ENCODE measurements at regions not wholly inside any gene's neighbourhood (a gene's known extent, or its start where the extent isn't known, plus 50 kb on each side); places are given as distances from the start of the nearest gene placed in this dataset.

DNA sequence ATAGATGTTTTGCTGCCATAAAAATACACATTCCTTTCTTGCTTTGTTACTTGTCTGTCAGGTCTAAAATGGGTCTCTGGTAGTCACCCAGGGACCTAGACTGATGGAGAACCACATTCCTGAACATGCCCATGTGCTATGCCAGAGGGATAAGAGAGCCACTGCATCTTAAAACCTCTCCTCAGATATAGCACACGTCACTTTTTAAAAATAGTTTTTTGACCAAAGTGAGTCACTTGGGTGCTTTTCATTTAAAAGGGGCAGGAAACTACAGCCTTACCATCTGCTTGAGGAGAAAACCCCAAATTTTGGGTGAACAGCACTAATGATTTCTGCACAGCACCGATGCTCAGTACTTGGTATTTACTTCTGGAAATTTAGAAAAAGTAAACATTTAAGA lies 197.8 kb downstream of the OGFRL1 start:
- H3K9me3 Mint-ChIP-seq (ENCODE audit: unreplicated experiment), result no peaks in the 10 kb centered on the region
- no peak for DNase-seq (ENCODE audit: unreplicated experiment)
- no TSS peak for BruUV-seq (replicated peaks)
- H3K4me3 Mint-ChIP-seq (ENCODE audit: unreplicated experiment), result no peak overlapping the region
- ChIA-PET CTCF (no interaction called here), POLR2A (no interaction called here)
- H3K4me1 Mint-ChIP-seq (ENCODE audit: insufficient read depth, unreplicated experiment), result peaks cover 16% of the 10 kb centered on the region
- TF ChIP-seq, protein P1, sequence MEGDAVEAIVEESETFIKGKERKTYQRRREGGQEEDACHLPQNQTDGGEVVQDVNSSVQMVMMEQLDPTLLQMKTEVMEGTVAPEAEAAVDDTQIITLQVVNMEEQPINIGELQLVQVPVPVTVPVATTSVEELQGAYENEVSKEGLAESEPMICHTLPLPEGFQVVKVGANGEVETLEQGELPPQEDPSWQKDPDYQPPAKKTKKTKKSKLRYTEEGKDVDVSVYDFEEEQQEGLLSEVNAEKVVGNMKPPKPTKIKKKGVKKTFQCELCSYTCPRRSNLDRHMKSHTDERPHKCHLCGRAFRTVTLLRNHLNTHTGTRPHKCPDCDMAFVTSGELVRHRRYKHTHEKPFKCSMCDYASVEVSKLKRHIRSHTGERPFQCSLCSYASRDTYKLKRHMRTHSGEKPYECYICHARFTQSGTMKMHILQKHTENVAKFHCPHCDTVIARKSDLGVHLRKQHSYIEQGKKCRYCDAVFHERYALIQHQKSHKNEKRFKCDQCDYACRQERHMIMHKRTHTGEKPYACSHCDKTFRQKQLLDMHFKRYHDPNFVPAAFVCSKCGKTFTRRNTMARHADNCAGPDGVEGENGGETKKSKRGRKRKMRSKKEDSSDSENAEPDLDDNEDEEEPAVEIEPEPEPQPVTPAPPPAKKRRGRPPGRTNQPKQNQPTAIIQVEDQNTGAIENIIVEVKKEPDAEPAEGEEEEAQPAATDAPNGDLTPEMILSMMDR (IDR thresholded peaks at IDR 0.05; ENCODE audit: unreplicated experiment), result no peak
- H3K27ac Mint-ChIP-seq (ENCODE audit: low read depth, unreplicated experiment), result no peak overlapping the region
- no peaks in the 10 kb centered on the region for H3K27me3 Mint-ChIP-seq (ENCODE audit: insufficient read depth, unreplicated experiment)
- intact Hi-C loops (cut with micrococcal nuclease), result no loop called here
- no peaks in the 10 kb centered on the region for H3K36me3 Mint-ChIP-seq (ENCODE audit: insufficient read depth, unreplicated experiment)

DNA sequence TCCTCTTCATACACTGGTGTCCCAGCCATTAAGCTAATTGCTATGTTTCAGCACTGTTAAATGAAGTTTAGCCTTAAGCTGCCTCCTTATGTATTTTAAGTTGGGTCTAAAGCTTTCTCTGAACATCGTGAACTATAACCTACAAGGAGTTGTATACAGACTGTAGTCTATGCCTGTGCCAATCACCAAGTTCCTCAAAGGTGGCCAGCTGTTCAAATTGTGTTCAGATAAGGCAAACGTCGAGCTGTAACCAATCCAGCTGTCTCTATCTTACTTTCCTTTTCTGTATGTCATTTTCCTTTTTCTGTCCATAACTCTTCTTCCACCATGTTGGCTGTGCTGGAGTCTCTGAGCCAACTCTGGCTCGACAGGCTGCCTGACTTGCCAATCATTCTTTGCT lies 199.6 kb downstream of the OGFRL1 start:
- DNase-seq (ENCODE audit: unreplicated experiment), result no peak
- Mint-ChIP-seq H3K9me3 (ENCODE audit: unreplicated experiment) (no peaks in the 10 kb centered on the region), H3K27me3 (ENCODE audit: insufficient read depth, unreplicated experiment) (no peaks in the 10 kb centered on the region), H3K4me3 (ENCODE audit: unreplicated experiment) (no peak overlapping the region), H3K4me1 (ENCODE audit: insufficient read depth, unreplicated experiment) (peaks cover 11% of the 10 kb centered on the region), H3K27ac (ENCODE audit: low read depth, unreplicated experiment) (no peak overlapping the region), H3K36me3 (ENCODE audit: insufficient read depth, unreplicated experiment) (no peaks in the 10 kb centered on the region)
- ChIA-PET CTCF (interaction anchor here (0.7 to 2.0 kb wide), 3 partner anchors 21 to 103 kb away, joined by 3 to 9 read pairs (median 7); no protein-coding TSS in a partner anchor), POLR2A (no interaction called here)
- no TSS peak for BruUV-seq (replicated peaks)
- intact Hi-C loops (cut with micrococcal nuclease), result no loop called here
- TF ChIP-seq, protein P1 (IDR thresholded peaks at IDR 0.05; ENCODE audit: unreplicated experiment), result no peak

DNA sequence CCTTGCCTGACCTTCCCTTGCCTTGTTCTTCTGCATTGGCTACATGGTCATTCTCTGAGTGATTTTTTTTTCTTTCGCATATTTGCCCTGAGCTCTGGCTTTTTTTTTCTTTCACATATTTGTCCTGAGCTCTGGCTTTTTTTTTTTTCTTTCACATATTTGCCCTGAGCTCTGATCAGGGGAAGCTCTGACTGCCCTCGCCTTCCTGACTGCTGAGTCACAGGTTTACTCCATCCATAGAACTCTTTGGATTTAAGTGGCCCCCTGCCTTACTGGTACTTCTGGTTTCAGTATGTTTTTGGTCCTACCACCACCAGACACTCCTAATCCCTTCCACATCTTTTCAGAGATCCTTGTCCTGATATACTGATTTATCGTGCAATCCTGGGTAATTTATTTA lies 201.1 kb downstream of the OGFRL1 start:
- Mint-ChIP-seq H3K4me1 (ENCODE audit: insufficient read depth, unreplicated experiment) (peaks cover 11% of the 10 kb centered on the region), H3K4me3 (ENCODE audit: unreplicated experiment) (peak overlapping the region; percentile 19), H3K27ac (ENCODE audit: low read depth, unreplicated experiment) (peak overlapping the region; percentile 93), H3K27me3 (ENCODE audit: insufficient read depth, unreplicated experiment) (no peaks in the 10 kb centered on the region), H3K36me3 (ENCODE audit: insufficient read depth, unreplicated experiment) (no peaks in the 10 kb centered on the region), H3K9me3 (ENCODE audit: unreplicated experiment) (no peaks in the 10 kb centered on the region)
- TF ChIP-seq, protein P1 (IDR thresholded peaks at IDR 0.05; ENCODE audit: unreplicated experiment), result no peak
- BruUV-seq (replicated peaks), result no TSS peak
- CTCF ChIA-PET, result interaction anchor here (1.4 kb wide), 1 partner anchor 21 kb away, joined by 4 read pairs; no protein-coding TSS in a partner anchor
- DNase-seq (ENCODE audit: unreplicated experiment), result peak; percentile 55
- POLR2A ChIA-PET, result no interaction called here
- intact Hi-C loops (cut with micrococcal nuclease), result no loop called here

DNA sequence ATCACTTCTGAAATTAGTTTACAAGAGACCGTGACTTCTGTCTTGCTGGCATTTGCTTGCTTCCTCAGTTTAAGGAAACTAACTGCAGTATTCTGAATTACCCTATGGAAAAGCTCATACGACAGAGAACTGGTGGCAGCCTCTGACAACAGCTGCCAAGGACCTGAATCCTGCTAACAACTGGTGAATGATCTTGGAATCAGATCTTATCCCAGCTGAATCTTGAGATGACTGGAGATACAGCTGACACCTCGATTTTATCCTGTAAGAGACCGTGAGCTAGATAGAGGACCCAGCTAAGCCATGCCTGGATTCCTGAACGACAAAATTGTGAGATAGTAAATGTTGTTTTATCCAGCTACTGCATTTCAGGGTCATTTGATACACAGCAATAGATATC lies 202.3 kb downstream of the OGFRL1 start:
- TF ChIP-seq, protein P1 (IDR thresholded peaks at IDR 0.05; ENCODE audit: unreplicated experiment), result no peak
- intact Hi-C loops (cut with micrococcal nuclease), result no loop called here

More for the DNA sequence above, 202.3 kb downstream of the OGFRL1 start:
- POLR2A ChIA-PET, result no interaction called here
- peaks cover 11% of the 10 kb centered on the region for H3K4me1 Mint-ChIP-seq (ENCODE audit: insufficient read depth, unreplicated experiment)
- CTCF ChIA-PET, result interaction anchor here (0.6 to 1.7 kb wide), 5 partner anchors 8 to 544 kb away, joined by 3 to 7 read pairs (median 3); no protein-coding TSS in a partner anchor
- no peak for DNase-seq (ENCODE audit: unreplicated experiment)
- no peaks in the 10 kb centered on the region for H3K9me3 Mint-ChIP-seq (ENCODE audit: unreplicated experiment)
- BruUV-seq (replicated peaks), result no TSS peak
- H3K27me3 Mint-ChIP-seq (ENCODE audit: insufficient read depth, unreplicated experiment), result no peaks in the 10 kb centered on the region
- H3K4me3 Mint-ChIP-seq (ENCODE audit: unreplicated experiment), result no peak overlapping the region
- H3K36me3 Mint-ChIP-seq (ENCODE audit: insufficient read depth, unreplicated experiment), result no peaks in the 10 kb centered on the region
- no peak overlapping the region for H3K27ac Mint-ChIP-seq (ENCODE audit: low read depth, unreplicated experiment)
